Neutrophil (primary cell): ENCODE measurements at regions not wholly inside any gene's neighbourhood (a gene's known extent, or its start where the extent isn't known, plus 50 kb on each side); places are given as distances from the start of the nearest gene placed in this dataset.
"Not testable (repeated sequence)": the region's sequence is repeated elsewhere in the genome, so short reads cannot be mapped to it uniquely, and the experiment has no call there.

ENCODE experiments used
- H3K27ac ChIP-seq: fragments of 200-600 bp; sonication (generic); 2 replicates; pipeline ENCODE4 v1.5.1; 2016; ENCODE audit warnings: mild to moderate bottlenecking, moderate library complexity
- H3K27me3 ChIP-seq: fragments of 200-600 bp; sonication (generic); 2 replicates; pipeline ENCODE4 v1.6.0; 2016; ENCODE audit warnings: mild to moderate bottlenecking
- H3K36me3 ChIP-seq: fragments of 200-600 bp; sonication (generic); 2 replicates; pipeline ENCODE4 v1.5.1; 2017
- H3K4me1 ChIP-seq, 2 experiments: fragments of 200-600 bp in 1 of 2; sonication (generic) in 1 of 2; 1 replicate in 1 of 2; 2 replicates in 1 of 2; pipeline versions ENCODE4 v1.5.1 to v1.6.1; 2013 to 2016; ENCODE audit warnings: low read depth in 1 of 2, low read length in 1 of 2, mild to moderate bottlenecking in 1 of 2, moderate library complexity in 1 of 2; ENCODE audit not compliant: control insufficient read depth in 1 of 2, insufficient read depth in 1 of 2
- H3K4me3 ChIP-seq, 2 experiments: fragments of 200-600 bp in 1 of 2; sonication (generic) in 1 of 2; 1 replicate in 1 of 2; 2 replicates in 1 of 2; pipeline ENCODE4 v1.5.1; 2013 to 2016; ENCODE audit warnings: low read depth in 1 of 2, low read length in 1 of 2, mild to moderate bottlenecking in 1 of 2, moderate library complexity in 1 of 2
- H3K9me3 ChIP-seq: fragments of 200-600 bp; sonication (generic); 2 replicates; pipeline ENCODE4 v1.5.1; 2016
- TF ChIP-seq, protein P1 (sequence below): fragments of 200-600 bp; sonication (generic); IDR thresholded peaks from 2 replicates; pipeline ENCODE4 v1.5.1; 2016; ENCODE audit warnings: antibody characterized with exemption

- no peaks in the 10 kb centered on the region for H3K36me3 ChIP-seq
- H3K4me1 ChIP-seq = no peaks in the 10 kb centered on the region
- TF ChIP-seq, protein P1, sequence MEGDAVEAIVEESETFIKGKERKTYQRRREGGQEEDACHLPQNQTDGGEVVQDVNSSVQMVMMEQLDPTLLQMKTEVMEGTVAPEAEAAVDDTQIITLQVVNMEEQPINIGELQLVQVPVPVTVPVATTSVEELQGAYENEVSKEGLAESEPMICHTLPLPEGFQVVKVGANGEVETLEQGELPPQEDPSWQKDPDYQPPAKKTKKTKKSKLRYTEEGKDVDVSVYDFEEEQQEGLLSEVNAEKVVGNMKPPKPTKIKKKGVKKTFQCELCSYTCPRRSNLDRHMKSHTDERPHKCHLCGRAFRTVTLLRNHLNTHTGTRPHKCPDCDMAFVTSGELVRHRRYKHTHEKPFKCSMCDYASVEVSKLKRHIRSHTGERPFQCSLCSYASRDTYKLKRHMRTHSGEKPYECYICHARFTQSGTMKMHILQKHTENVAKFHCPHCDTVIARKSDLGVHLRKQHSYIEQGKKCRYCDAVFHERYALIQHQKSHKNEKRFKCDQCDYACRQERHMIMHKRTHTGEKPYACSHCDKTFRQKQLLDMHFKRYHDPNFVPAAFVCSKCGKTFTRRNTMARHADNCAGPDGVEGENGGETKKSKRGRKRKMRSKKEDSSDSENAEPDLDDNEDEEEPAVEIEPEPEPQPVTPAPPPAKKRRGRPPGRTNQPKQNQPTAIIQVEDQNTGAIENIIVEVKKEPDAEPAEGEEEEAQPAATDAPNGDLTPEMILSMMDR = no peak
- H3K4me3 ChIP-seq = no peak overlapping the region
- H3K9me3 ChIP-seq = no peaks in the 10 kb centered on the region
- no peak overlapping the region for H3K27ac ChIP-seq
- H3K27me3 ChIP-seq = no peaks in the 10 kb centered on the region
Observed at GRCh38 chr4:117704721-117705120, 329.6 kb upstream of the NDST3 start.

- Histone ChIP-seq H3K9me3 (no peaks in the 10 kb centered on the region), H3K36me3 (no peaks in the 10 kb centered on the region), H3K4me3 (no peak overlapping the region), H3K4me1 (no peaks in the 10 kb centered on the region), H3K27me3 (no peaks in the 10 kb centered on the region), H3K27ac (no peak overlapping the region)
- TF ChIP-seq, protein P1 = no peak
Observed at GRCh38 chr4:117740736-117741135, 293.6 kb upstream of the NDST3 start.

GRCh38 chr4:117745379-117745778, 288.9 kb upstream of the NDST3 start:
- H3K4me3 ChIP-seq, H3K4me1 ChIP-seq, H3K36me3 ChIP-seq, H3K27me3 ChIP-seq, H3K9me3 ChIP-seq, H3K27ac ChIP-seq: not testable (repeated sequence)

GRCh38 chr4:117755438-117755837, 278.8 kb upstream of the NDST3 start:
- Histone ChIP-seq H3K4me1 (no peaks in the 10 kb centered on the region), H3K36me3 (no peaks in the 10 kb centered on the region), H3K9me3 (no peaks in the 10 kb centered on the region), H3K27ac (no peak overlapping the region), H3K4me3 (no peak overlapping the region), H3K27me3 (no peaks in the 10 kb centered on the region)
- TF ChIP-seq, protein P1 = no peak

- Histone ChIP-seq H3K27ac (no peak overlapping the region), H3K27me3 (no peaks in the 10 kb centered on the region), H3K4me1 (no peaks in the 10 kb centered on the region), H3K9me3 (no peaks in the 10 kb centered on the region), H3K36me3 (no peaks in the 10 kb centered on the region), H3K4me3 (no peak overlapping the region)
- TF ChIP-seq, protein P1 = no peak
Observed at GRCh38 chr4:117768610-117769009, 265.7 kb upstream of the NDST3 start.

DNA sequence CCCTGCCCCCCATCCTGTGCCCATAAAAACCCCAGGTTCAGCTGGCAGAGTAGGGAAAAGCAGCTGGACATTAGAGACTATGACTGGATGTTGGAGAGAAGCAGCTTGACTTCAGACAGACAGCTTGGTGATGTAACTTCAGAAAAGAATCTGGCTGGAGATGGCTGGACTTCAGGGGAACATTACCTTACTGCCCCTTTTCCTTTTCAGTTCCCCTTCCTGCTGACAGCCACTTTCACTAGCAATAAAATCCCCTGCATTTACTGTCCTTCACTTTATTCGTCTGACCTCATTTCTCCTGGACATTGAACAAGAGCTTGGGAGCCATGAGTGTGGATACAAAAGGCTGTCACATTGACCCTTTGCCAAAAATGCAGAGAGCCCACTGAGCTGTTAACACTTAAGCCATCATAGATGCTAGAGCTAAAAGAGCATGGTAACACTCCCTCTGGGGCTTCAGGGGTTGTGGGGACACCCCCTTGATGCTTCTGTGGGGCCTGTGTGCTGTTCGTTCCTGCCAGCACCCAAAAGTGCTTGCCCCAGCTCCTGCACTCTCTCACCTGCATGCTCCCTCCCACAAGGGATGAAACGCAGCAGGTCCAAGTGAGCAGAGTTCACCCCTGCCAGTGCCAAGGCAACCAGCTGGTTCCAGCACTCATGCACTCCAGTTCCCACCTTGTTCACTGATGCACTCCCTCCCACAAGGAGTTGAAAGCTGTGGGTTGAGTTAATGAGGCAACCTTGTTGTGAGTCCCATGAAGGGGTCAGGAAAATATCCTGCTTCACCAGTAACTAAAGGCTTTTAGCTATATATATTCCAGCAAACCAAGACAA, 263.8 kb upstream of the NDST3 start:
- H3K4me1 ChIP-seq = no peaks in the 10 kb centered on the region
- H3K27ac ChIP-seq = no peak overlapping the region
- H3K9me3 ChIP-seq = no peaks in the 10 kb centered on the region
- H3K36me3 ChIP-seq = no peaks in the 10 kb centered on the region
- no peak overlapping the region for H3K4me3 ChIP-seq
- no peaks in the 10 kb centered on the region for H3K27me3 ChIP-seq
- TF ChIP-seq, protein P1 = no peak
